ENCODE measurements at regions not wholly inside any gene's neighbourhood (a gene's known extent, or its start where the extent isn't known, plus 50 kb on each side); places are given as distances from the start of the nearest gene placed in this dataset.

DNA sequence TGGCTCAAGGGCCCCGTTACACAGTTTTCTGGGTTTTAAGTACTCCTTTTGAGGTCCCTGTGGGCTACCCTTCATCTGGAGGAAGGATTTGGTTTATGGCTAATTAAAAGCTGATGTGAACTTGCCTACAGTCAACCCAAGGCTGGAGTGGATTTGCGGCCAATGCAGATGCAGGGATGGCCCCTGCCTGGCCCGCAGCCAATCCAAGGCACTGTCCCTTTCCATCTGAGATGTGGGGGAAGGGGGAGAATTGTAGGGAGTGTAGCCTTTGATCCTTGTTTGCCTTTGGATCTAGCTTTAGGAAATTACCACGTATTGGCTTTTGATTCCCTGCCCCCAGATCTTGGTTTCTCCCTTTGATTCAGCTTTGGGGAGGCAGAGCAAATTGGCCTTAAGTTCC, 128.0 kb upstream of the GGTLC1 start:
- TF ChIP-seq, protein P1, sequence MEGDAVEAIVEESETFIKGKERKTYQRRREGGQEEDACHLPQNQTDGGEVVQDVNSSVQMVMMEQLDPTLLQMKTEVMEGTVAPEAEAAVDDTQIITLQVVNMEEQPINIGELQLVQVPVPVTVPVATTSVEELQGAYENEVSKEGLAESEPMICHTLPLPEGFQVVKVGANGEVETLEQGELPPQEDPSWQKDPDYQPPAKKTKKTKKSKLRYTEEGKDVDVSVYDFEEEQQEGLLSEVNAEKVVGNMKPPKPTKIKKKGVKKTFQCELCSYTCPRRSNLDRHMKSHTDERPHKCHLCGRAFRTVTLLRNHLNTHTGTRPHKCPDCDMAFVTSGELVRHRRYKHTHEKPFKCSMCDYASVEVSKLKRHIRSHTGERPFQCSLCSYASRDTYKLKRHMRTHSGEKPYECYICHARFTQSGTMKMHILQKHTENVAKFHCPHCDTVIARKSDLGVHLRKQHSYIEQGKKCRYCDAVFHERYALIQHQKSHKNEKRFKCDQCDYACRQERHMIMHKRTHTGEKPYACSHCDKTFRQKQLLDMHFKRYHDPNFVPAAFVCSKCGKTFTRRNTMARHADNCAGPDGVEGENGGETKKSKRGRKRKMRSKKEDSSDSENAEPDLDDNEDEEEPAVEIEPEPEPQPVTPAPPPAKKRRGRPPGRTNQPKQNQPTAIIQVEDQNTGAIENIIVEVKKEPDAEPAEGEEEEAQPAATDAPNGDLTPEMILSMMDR (IDR thresholded peaks at IDR 0.05; ENCODE audit: insufficient read depth, low read depth, low read length) = no peak
- TF ChIP-seq EZH2 (IDR thresholded peaks at IDR 0.05; ENCODE audit: insufficient read depth, low read length) = no peak
